NCI-H1417 (cell line): ENCODE measurements at regions not wholly inside any gene's neighbourhood (a gene's known extent, or its start where the extent isn't known, plus 50 kb on each side); places are given as distances from the start of the nearest gene placed in this dataset.
"Not testable (repeated sequence)": the region's sequence is repeated elsewhere in the genome, so short reads cannot be mapped to it uniquely, and the experiment has no call there.

Experiments used
- DNase-seq, 3 experiments: peaks; one replicate each; lab custom pipeline; 2025; lab: John Stamatoyannopoulos, UW

DNA sequence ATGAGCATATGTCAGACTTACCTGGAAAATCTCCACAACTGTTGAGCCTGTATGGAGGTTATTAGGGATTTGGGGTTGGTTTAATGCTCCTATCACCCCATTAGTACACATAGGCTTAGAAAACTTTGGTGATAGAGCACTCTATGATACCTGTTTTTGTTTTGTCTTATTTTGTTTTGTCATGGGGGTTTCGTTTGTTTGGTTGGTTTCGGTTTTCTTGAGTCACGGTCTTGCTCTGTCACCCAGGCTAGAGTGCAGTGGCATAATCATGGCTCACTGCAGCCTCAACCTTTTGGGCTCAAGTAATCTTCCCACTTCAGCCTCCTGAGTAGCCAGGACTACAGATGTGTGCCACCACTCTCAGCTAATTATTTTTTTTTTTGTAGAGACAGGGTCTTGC, 70.0 kb downstream of the MZT1 start:
- DNase-seq: no peak

DNA sequence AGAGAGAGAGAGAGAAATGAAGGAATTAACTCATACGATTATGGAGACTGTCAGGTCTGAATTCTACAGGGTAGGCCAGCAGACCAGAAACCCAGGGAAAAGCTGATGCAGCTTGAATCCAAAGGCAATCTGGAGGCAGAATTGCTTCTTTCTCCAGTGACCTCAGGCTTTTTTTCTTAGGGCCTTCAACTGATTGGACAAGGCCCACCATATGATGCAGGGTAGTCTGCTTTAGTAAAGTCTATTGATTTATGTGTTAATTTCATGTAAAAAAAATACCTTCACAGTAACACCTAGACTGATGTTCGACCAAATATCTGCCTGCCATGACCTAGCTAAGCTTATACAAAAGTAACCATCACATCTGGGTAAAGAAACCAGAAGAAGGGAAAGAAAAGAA, 71.1 kb downstream of the MZT1 start:
- DNase-seq: no peak

DNA sequence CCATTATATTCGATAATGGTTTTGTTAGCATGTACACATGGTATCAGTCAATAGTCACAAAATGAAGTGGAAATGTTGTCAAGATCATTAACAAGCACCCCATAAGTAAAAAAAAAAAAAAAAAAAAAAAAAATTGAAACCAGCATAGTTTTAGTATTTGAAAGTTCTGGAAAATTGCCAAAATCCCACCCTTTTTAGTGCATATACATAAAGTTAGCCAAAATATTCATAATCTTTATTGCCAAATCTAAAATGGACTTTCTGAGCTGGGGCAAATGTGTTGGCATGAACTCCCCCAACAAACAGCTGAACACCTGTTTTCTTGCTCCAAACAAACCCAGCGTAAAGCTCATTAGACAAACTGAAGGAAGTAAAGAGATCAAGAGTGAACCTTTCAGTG, 73.9 kb downstream of the MZT1 start:
- DNase-seq: peak in 1 of 3 experiments; percentile 20

DNA sequence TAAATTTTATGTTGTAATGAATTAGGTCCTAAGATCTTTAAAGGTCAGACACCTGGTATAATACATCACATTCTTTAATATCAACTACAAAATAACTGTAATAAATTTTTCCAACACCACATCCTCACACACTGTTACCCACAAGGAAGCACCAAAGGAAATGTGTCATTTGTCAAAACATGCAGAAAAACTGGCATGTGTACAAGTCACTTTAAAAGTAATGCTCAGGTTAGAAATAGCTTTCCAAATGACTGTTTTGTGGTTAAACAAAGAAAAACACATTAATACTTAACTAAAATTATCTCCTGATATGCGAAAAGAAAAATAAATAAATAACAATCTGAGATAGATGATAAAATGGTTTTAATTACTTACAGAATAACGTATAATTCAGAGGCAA, 74.7 kb downstream of the MZT1 start:
- no peak for DNase-seq

DNA sequence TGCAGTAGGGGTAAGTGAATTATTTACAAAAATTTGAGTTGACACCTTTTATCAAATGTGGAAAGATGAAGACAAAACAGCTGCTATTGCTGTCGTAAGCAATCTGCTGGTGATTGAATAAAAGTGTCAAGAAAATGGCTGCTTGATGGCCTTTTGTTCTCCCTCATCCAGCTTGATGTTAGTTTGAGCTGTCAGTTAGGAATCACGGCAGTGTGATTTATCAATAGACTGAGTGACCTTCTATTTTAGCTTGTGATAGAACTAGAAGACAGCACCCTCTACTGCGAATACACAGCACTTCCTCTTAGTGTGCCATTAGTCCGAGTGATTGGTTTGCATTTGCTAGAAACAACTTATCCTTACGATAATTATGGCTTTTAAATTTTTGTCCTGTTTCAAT, 76.3 kb downstream of the MZT1 start:
- peak; percentile 16 to 86 (median 41) for DNase-seq

DNA sequence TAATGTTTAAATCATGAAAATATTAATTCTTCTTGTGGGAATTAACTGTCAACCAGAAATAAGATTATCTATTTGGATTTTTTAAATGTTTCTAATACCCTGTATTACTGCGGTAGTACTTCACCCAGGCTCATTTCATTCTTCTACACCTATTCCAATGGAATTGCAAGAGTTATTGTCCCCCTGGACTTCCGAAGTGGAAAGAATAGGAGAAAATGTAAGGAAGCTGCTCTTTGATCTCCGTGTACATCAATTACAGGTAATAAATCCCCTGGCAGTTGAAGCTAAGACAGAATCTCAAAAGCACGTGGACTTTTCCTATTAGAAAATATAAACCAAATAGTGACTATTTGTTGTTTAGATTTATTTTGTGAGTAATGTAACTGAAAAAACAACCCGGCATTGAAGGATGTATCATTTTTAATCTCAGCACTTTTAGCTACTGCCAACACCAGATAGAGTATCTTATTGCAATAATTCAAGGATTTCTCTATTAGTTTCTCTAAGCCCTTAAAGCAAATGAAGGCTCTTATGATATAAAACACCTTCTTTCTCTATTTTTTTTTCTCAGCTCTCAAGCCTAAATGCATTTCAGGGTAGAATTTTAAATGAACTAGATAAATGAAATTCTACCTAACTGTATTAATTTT, 77.3 kb downstream of the MZT1 start:
- DNase-seq: no peak

DNA sequence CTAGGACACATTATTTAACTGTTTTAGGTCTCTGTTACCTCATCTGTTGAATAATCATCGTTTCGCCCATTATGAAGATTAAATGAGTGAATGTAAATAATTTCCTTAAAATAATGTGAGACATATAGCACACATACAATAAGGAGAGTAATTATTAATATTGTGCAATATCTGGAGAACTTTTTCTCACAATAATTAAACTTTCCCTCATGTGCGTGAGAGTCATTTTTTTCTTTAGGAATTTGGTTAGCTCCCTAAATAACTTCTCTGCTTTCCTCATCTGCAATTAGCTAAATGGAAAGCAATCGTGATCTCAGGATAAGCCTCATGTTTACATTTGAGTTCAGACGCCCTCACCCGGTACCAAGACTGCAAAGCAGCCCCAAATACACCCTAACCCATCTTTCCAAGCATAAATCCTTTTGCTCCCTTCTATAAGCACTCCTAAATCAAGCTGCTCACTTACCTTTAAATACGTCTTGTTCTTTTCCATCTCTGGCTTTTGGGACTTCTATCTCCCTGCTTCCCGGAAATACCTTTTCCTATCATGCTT, 78.8 kb downstream of the MZT1 start:
- DNase-seq: no peak

DNA sequence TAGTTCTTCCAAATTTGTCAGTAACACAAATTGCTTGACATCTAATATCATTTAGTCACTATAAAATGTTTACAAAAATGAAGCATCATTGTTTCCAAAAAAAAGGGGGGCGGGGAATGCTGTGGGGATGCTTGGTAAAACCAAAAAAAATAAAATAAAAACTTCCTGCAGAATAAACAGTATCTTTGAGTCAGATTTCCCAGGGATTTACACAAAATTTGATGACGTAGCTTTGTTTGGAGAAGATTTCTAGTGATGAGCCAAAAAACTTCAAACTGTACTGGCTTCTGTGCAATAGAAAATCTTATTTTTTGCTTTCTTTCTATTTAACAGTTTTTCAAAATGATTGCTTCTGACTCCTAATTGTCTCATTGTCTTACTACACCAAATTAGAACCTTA, 80.0 kb downstream of the MZT1 start:
- no peak for DNase-seq

DNA sequence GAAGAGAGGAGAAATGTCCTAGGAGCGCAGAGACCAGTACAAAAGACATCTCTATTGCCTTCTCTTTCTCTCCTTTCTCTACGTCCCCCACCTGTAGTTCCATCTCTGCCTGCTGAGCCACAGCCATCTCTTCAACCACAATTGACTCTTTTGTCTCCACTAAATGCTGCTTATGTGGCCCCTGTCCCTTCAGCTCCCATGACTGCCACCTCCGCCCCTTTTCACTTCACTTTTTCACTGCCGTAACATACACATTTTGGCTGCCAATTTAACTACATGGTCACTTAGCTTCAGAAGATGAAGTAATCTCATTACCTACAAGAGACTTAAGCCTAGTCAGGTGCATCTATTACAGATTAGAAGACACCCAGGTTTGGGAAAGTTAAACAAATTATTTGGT, 81.9 kb downstream of the MZT1 start:
- DNase-seq: no peak

DNA sequence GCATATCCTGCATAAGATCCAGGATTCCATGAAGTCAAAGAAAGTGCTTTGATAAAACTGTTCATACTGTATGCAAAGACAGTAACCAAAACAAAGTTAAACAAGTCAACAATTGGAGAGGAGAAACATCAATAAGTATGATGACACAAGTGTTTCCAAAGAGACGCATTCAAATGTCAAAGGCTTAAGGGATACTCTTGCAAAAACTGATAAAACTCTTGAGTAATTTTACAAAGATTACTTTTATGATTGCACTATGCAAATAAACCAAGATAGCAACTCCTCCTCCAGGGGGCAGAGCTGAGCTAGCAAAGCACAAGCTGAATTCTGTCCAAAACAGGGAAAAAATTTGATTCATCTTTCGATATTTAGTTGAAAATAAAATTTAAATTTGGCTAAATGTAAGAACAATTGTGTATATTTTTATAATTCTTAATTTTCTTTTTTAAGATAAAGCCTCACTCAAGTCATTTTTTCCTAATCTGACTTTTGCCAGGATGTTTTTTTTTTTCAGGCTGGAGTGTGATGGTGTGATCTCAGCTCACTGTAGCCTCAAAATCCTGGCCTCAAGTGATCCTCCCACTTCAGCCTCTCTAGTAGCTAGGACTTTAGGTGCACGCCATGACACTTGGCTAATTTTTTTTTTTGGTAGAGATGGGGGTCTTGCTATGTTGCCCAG, 84.0 kb downstream of the MZT1 start:
- DNase-seq: peak in 2 of 3 experiments; percentile 38 to 46

DNA sequence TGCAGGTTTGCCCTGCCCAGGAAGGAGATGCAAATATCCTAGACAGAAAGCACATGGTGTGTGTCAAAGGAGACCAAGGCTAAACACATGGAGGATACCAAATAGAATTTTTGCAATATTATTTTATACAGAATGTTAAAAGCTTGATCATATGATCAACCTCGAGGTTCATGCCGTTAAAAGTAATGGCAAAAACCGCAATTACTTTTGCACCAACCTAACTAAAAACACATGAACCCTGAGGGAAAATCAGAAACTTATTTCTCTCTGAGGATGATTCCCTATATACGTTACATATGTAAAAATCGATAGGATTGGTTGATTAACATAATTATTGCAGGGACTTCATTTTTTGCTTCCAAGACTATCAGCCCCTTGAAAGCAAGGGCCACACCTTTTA, 88.1 kb downstream of the MZT1 start:
- DNase-seq: no peak

DNA sequence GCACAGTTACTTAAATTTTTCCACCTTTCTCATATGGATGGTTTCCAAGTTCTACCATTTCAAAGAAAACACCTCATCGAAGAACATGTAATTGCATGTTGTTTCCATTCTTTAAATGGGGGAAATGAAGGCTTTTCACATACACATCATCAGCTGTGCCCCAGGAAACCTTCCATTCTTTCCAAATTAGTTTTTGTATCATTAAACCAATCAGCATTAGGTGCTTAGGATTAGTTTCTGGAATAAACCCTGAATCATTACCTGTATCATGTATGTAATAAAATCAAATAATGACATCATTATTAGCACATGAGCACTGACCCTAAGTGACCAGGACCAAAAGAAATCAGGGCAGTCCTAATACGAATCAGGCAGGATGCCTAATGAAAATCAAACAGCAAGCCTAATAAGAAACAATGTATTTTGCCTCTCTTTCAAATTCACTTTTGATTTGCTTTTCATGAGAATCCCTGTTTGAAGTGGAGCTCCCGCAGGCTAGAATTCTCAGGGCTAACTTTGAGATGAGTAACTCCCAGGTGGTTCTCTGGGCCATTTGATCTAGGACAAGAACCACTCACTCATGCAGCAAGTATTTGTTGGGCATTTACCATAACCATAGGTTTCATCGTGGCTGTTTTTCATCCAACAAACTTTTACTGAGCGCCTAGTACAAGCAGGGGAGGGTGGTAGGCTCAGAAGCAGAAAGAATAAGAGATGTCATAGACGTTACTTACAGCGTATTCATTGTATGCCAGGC, 89.2 kb downstream of the MZT1 start:
- DNase-seq: no peak

DNA sequence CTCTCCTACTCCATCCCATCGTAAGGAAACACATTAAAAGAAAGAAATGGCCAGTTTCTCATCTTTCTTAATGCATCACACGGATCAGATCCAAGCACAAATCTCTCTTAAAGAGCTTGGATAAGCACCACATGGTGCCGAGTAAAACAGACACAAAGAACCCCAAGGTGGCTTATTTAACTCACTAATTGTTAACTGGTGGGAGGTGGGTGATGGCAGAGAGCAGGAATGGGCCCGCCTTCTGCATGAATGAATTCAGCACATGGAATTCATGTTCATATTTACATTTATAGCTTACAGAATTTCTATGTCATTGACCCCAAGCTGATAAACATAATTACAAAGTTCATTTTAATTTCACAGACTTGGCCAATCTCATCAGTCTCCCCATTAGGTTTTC, 89.9 kb downstream of the MZT1 start:
- DNase-seq: no peak

DNA sequence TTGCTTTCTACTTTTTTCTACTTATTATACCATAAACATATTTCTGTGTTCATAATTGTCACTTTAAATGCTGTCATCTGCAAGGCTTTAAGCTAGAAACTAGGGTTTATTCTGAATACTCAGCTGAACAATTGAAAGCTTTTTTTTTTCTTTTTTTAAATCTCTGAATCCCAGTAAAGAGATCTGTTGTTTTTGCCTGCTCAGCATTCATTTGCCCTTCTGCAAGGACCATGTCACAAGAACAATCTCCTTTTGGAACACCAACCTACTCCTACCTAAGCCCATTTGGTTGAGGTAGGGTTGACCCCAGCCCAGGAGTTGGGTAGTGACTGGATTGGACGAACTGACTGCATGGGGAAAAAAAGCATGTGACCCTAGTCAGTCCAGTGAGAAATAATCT, 92.6 kb downstream of the MZT1 start:
- no peak for DNase-seq

DNA sequence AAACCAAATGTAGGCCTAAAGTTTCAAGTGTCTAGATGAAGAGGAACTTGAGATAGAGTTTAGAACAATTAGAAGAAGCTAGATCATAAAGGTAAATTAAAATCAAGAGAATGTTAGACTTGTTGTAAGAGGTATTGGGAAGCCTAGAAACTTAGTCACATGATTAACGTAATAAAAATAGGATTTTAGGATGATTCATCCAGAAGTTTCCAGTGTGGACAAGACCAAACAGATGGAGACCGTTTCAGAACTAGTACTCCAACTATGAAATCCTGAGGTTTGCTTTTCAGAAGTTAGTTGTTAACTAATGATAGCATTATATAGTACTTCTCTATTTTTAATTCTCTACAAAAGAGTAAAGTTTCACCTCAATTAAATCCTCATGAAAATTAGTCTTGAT, 104.9 kb downstream of the MZT1 start:
- no peak for DNase-seq

DNA sequence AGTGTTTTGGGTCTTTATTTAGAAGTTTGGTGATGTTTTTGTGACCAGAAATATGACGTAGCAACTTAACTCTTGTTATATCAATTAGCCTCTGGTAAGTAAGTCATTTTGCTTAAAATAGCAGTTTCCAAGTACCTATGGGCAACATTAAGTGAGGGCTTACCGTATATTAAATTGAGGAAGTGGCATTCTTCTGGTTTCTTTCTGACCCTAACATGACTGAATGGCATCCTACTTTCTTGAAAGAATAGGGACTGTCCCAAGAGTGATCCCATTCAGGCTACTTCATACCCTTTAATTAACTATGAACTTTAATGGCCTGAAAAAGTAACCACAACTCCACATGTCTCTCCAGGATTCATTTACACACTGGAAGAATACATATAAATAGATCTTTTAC, 106.6 kb downstream of the MZT1 start:
- DNase-seq: no peak

DNA sequence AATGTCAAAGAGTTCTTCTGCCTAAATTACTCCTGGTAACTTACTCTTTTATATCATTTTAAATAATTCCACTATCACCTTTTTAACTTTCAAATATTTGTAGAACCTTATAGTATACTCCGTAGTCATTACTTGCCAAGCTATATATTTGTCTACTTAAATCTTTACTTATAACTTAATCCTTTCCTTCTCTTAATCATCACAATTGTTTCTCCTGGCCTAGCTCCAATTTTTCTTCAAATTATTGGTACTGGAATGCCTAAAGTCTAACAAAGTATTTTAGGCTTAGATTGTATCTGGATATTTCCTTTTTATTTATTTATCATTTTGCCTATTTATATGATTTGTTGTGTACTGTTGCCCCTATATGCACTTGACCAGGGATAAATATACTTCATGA, 109.5 kb downstream of the MZT1 start:
- no peak for DNase-seq

DNA sequence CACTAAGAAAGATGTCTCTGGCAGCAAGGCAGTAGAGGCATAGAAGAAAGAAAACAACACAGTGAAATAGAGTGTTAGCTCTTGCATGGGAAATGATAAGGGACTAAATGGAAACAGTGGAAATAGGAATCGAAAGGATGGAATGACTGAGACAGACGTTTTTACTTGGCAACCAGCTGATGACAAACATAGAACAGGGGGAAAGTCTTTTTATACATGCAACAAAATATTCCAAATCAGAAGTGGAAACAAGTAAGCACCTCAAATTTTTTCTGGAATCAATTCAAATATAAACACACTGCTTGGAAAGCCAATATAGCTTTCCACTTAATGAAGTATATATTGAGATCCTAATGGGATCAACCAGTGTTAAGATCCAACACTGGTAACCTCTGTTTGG, 110.2 kb downstream of the MZT1 start:
- DNase-seq: no peak

DNA sequence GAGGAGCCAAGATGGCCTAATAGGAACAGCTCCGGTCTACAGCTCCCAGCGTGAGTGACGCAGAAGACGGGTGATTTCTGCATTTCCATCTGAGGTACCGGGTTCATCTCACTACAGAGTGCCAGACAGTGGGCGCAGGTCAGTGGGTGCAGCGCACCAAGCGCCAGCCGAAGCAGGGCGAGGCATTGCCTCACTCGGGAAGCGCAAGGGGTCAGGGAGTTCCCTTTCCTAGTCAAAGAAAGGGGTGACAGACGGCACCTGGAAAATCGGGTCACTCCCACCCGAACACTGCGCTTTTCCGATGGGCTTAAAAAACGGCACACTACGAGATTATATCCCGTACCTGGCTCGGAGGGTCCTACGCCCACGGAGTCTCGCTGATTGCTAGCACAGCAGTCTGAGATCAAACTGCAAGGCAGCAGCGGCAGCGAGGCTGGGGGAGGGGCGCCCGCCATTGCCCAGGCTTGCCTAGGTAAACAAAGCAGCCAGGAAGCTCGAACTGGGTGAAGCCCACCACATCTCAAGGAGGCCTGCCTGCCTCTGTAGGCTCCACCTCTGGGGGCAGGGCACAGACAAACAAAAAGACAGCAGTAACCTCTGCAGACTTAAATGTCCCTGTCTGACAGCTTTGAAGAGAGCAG, 117.1 kb downstream of the MZT1 start:
- not testable (repeated sequence) for DNase-seq

DNA sequence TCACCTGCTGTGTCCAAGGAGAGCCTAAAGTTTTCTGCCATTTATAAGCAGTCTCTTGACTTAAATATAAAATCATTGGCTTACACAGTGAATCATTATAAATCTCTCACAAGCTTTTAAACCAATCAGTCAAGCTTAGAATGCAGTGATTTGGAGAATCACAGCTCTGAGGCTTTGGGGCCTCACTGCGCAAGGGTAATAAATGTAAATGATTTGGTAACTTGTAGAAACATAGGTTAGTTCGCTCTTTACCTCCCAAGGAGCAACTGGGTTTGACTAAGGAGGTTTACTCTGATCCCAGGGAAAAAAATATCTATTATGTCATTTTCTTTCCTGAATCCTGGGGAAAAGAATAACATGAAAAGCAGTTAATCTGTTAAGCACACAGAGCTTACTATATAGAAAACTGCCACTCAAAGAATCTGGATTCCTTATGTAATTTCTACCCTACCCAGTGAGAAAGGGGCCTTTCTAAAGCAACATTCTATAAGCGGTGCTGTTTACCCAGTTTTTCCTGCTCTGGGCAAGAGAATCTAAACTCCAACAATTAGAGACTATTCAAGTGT, 128.2 kb downstream of the MZT1 start:
- DNase-seq: no peak

DNA sequence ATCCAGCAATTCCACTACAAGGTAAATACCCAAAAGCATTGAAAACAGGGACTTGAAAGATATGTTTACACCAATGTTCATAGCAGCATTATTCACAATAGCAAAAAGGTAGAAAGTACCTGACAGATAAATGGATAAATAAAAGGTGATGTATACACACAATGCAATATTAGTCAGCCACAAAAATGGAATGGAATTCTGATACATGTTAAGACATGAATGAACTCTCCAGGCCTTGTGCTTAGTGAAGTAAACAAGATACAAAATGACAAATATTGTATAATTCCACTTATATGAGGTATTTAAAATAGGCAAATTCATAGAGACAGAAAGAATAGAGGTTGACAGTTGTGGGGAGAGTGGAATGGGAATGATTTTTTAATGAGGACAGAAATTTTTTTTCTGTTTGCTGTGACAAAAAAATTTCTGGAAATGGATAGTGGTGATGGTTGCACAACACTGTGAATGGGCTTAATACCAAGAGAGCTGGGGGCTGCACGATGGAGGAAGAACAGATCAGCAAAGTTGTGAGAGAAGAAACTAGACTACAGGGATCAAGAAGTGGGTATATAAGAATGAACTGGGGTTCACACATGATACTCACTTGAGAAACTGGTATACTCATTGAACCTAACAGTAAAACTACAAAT, 137.2 kb downstream of the MZT1 start:
- no peak for DNase-seq

DNA sequence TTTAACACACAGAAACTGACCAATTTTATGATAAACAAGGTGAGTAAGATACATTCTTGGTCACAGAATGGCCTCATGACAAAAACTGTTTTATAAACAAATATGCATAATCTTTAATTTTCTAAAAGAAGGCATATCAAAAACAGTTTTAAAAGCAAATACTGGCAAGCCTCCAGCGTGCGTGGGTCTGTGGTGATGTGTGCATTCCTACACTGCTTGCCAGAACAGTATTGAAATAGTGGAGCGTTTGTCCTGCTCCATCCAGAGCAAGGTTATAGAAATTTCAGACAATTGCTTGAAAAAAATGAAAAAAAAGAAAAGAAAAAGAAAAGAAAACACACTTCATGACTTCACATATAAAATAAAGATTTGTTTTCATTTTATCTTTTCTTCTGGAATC, 140.9 kb downstream of the MZT1 start:
- DNase-seq: no peak
